ENCODE measurements at regions not wholly inside any gene's neighbourhood (a gene's known extent, or its start where the extent isn't known, plus 50 kb on each side); places are given as distances from the start of the nearest gene placed in this dataset.

GRCh38 chr6:44035621-44036020, 91.6 kb downstream of the MRPL14 start:
- TF ChIP-seq CTCF (IDR thresholded peaks at IDR 0.05; ENCODE audit: poor library complexity) (no peak), EZH2phosphoT487 (IDR thresholded peaks at IDR 0.05; ENCODE audit: low read depth, severe bottlenecking, unreplicated experiment) (no peak), EZH2 (IDR thresholded peaks at IDR 0.05; ENCODE audit: borderline replicate concordance) (no peak)

Measured in hepatocyte (in vitro differentiated cells).